ENCODE measurements at regions not wholly inside any gene's neighbourhood (a gene's known extent, or its start where the extent isn't known, plus 50 kb on each side); places are given as distances from the start of the nearest gene placed in this dataset.

GRCh38 chrX:25151749-25152148 is 136.0 kb upstream of the ARX start:
- TF ChIP-seq POLR2A (IDR thresholded peaks at IDR 0.05): no peak
- no peak for TF ChIP-seq CTCF (IDR thresholded peaks at IDR 0.05)
